ENCODE measurements at regions not wholly inside any gene's neighbourhood (a gene's known extent, or its start where the extent isn't known, plus 50 kb on each side); places are given as distances from the start of the nearest gene placed in this dataset.
"Not testable (repeated sequence)": the region's sequence is repeated elsewhere in the genome, so short reads cannot be mapped to it uniquely, and the experiment has no call there.

DNA sequence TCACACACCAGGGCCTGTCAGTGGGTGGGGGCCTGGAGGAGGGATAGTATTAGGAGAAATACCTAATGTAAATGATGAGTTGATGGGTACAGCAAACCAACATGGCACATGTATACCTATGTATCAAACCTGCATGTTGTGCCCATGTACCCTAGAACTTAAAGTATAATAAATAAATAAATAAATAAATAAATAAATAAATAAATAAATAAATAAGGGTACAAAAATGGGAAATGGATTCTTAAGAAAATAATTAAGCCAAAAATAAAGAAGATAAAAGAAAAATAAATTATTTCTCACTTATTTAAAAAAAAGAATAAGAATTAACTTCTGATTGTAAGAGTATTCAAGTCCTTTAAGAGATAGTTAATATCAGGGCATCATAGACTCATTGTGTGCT, 117.3 kb upstream of the API5 start:
- not testable (repeated sequence) for DNase-seq

DNA sequence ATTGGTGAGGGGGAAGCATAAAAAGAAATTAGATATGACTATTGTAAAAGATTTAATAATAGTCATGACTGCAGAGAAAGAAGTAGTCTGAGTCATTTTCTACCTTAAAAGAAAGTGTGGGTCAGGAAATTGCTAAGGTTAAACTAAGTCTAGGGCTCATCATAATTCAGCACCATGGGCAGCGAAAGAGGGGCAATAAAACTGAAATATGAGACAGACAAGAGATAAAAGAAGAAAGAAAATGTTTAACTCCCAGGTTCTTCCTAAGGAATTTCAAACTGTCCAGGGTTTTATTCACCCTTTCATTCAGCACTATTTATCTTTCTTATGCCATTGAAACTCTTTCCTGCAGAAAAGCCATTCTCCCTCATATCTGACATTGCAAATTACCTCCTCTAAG, 114.4 kb upstream of the API5 start:
- no peak for DNase-seq

GRCh38 chr11:43200031-43200430, 111.8 kb upstream of the API5 start:
- DNase-seq, result no peak

DNA sequence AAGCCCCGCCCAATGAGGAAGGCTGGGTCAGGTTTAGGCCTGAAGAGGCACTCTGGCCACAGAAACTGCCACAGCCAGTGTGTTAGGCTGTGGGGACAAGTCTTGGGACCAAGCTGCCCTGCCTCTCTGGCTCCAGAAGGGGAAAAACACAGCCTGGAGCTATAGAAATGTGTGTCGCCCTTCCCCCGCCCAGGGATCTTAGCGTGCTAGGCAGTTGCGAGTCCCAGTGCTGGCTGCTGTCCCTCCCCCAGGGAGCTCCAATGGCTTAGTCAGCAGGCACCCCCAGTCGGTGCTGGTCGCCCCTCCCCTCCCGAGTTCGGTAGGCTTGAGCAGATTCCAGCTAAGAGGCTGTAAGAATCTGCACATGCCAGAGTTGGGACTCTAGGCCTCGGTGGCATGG, 99.5 kb upstream of the API5 start:
- no peak for DNase-seq

DNA sequence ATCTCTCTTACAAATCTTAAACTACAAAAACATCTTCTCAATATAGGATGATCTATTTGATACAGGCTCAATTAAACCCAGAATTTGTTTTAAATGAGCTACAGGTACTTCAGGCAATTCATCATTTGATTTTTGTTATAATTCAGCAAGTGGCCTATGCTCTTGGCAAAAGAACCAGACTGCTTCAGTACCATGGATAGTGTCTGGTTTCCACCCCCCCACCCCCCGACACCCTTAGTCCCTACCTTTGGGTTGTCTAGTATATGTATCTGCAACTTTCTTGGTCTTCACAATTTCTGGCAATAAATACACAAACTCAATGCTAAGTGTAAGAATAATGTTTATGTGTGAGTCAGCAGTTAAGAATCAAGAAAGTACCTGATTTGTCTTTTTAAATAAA, 97.3 kb upstream of the API5 start:
- DNase-seq, result no peak

DNA sequence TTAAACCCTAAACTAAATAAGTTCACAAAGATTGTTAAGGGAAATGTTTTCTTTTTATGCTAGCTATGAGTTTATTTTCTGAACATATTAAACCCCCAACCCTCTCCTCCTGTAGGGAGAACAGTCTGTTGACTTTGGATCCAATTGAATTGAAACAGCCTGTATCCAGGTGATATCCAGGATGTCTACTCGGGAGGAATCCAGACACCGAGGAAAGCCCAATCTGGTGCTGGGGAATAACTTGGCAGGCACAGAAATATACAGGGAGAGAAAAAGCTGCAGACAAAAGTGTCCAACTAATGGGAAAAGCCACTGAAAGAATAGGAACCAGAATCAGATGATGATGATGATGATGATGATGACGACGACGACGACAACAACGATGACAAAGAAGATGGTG, 93.9 kb upstream of the API5 start:
- DNase-seq, result no peak

- no peak for DNase-seq
Measured at GRCh38 chr11:43222215-43222614, 89.6 kb upstream of the API5 start.

DNA sequence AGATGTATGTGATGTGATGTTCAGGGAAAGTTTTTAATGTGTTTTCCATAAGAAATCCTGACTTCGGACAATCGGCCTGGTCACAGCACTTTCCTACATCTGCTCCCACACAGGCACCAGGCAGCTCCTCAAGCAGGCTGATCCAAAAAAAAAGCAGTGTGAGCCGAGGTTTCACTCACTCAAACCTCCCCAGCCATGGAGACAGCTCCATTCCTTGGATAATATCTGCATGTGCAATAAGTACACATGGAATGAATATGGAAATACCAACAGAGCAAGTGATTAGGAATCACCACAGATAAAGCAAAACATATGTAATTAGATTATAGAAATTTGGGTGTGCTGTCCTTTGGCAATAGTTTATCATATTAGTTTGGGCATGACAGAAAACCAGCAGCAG, 88.8 kb upstream of the API5 start:
- no peak for DNase-seq

DNA sequence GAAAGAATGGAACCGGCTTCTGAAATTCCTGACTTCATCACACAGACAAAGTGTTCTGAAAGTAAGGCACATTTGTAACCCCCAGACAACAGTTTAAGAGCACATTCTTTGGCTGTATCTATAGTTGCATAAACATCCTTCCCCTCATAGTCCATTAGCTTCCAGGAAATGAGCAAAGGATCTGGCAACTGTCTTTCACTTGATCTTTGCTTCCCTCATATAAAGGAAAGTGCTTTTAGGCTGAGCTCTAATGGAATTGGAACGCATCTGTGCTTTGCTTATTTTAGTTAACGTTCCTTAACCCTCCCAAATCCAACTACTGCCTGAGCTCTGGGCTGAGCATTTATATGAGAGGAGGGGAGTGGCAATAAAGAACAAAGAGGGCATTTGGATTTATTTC, 76.9 kb upstream of the API5 start:
- no peak for DNase-seq

DNA sequence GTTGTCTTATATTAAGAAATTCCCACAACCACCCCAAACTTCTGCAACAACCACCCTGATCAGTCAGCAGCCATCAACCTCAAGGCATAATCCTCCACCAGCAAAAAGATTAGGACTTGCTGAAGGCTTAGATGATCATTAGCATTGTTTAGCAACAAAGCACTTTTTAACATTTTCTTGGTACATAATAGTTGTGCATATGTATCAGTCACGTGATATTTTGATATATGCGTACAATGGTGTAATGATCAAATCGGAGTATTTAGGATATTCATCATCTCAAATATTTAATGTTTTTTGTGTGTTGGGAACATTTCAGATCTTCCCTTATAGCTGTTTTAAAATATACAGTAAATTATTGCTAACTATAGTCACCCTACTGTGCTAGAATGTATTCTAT, 73.5 kb upstream of the API5 start:
- no peak for DNase-seq

DNA sequence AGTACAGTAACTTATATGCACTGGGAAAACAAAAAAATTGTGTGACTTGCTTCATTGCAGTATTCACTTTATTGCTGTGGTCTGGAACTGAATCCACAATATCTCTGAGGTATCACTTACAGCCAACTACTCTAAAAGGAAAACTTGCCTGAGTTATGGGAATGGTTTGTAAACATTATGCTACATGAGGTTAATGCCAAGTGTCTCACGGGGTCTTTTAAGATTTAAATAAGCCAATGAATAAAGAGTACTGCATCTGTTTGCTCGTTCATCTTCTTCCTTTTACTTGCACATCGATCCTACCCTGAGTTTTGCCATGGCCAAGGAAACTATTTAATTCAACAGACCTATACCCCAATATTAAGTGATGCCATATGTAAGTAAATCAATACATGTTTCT, 72.0 kb upstream of the API5 start:
- DNase-seq, result no peak

GRCh38 chr11:43242401-43242800, 69.4 kb upstream of the API5 start:
- no peak for DNase-seq

DNA sequence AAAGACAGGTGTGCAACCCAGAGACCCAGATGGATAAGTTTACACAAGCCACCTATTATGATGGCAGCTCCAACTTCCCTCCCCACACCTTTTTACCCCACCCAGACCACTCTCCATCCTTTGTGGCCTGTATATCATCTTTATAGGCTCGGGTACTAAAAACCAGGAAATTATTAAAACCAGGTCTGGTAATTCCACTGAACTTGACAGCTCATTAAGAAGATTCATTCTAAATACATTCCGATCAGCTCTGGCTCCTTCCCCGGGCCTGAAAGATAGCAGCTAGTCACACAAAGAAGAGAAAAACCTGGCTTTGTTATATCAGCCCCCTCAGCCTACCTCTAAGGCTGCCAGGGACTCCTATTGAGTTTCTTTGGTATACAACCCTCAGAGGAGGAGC, 67.9 kb upstream of the API5 start:
- DNase-seq, result no peak

DNA sequence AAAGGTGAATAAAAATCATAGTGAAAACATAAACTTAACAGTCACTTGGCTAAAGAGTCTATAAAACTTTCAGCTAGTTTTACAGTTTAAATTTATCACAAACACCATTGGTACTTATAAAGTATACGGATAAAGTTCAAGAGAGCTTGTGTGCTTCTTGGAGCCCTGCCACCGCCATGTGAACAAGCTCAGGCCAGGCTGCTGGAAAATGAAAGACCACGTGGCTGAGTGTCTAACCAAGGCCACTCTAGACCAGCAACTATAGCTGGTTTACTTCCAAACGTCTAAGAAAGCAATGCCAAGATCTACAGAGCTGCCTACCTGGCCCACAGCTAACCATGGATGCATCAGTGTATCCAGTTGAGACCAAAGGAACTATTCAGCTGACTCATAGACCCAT, 66.3 kb upstream of the API5 start:
- DNase-seq, result no peak

- DNase-seq, result no peak
Measured at GRCh38 chr11:43250309-43250708, 61.5 kb upstream of the API5 start.

GRCh38 chr11:43261775-43262174, 50.0 kb upstream of the API5 start:
- DNase-seq, result no peak

Measured in activated CD4-positive, alpha-beta T cell treated with anti-CD3 and anti-CD28 coated beads, Interleukin-10, Interleukin-2, amounts not matched to agents 100 ng/mL and 50 ng/mL, durations not matched to agents 16 hours and 8 hours (primary cell).